ENCODE measurements at regions not wholly inside any gene's neighbourhood (a gene's known extent, or its start where the extent isn't known, plus 50 kb on each side); places are given as distances from the start of the nearest gene placed in this dataset.

DNA sequence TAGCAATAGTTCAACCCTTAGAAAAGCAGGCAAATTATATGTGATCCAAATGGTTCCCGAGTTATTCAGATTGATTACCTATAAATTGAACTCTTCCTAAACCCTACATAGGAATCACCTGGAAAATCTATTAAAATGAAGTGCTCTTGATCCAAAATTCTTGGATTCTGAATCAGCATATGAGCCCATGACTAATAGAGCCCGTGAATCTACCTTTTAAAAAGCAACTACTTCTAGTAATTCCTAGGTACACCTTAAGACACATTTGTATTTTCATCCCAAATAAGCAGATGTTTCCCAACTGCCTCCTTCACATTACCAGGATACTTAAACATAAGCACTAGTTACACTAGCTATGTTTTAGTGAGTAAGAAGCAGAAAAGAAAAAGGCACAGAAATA lies 1171.0 kb upstream of the GOT2 start:
- H3K4me1 ChIP-seq (ENCODE audit: control insufficient read depth in 2 of 3, insufficient read depth in 2 of 3, low read depth in 1 of 3, low read length in 3 of 3): no peaks in the 10 kb centered on the region
- H3K4me3 ChIP-seq (ENCODE audit: low read length in 3 of 3): no peak overlapping the region
- H3K27ac ChIP-seq (ENCODE audit: low read depth in 2 of 2, low read length in 2 of 2): no peak overlapping the region
- H3K27me3 ChIP-seq (ENCODE audit: control insufficient read depth, insufficient read depth, low read length): no peaks in the 10 kb centered on the region
- no peaks in the 10 kb centered on the region for H3K36me3 ChIP-seq (ENCODE audit: control insufficient read depth in 2 of 3, insufficient read depth in 3 of 3, low read length in 3 of 3)
- H3K9ac ChIP-seq (ENCODE audit: low read length in 3 of 3): no peak overlapping the region
- FAIRE-seq (no peak), DNase-seq (no peak)
- H3K9me3 ChIP-seq (ENCODE audit: control insufficient read depth in 2 of 3, insufficient read depth in 1 of 3, low read length in 3 of 3): no peaks in the 10 kb centered on the region
- intact Hi-C loops (cut with DNase I): no loop called here
- TF ChIP-seq, protein P1, sequence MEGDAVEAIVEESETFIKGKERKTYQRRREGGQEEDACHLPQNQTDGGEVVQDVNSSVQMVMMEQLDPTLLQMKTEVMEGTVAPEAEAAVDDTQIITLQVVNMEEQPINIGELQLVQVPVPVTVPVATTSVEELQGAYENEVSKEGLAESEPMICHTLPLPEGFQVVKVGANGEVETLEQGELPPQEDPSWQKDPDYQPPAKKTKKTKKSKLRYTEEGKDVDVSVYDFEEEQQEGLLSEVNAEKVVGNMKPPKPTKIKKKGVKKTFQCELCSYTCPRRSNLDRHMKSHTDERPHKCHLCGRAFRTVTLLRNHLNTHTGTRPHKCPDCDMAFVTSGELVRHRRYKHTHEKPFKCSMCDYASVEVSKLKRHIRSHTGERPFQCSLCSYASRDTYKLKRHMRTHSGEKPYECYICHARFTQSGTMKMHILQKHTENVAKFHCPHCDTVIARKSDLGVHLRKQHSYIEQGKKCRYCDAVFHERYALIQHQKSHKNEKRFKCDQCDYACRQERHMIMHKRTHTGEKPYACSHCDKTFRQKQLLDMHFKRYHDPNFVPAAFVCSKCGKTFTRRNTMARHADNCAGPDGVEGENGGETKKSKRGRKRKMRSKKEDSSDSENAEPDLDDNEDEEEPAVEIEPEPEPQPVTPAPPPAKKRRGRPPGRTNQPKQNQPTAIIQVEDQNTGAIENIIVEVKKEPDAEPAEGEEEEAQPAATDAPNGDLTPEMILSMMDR (IDR thresholded peaks at IDR 0.05; ENCODE audit: borderline replicate concordance, extremely low read depth, insufficient read depth): no peak

DNA sequence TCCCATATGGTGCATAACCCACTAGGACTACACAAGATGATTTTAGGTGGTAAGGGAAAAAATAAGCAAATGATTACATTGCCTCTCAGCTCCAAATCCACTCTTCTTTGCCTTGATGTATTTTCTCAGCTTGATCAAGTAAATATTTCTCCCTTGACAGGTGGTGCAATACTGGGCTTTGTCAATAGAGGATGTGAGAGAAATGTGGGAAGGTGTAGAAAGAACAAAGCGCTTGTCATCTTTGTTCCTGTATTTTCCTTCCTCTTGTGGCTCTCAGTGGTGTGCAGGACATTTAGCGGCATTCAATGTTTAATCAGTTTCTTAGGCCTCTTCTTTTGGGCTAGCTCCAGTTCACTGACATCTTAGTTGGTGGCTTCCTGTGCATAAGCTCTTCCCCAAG lies 1165.8 kb upstream of the GOT2 start:
- no peaks in the 10 kb centered on the region for H3K27me3 ChIP-seq (ENCODE audit: control insufficient read depth, insufficient read depth, low read length)
- intact Hi-C loops (cut with DNase I): no loop called here
- DNase-seq: no peak
- H3K9ac ChIP-seq (ENCODE audit: low read length in 3 of 3): no peak overlapping the region
- H3K27ac ChIP-seq (ENCODE audit: low read depth in 2 of 2, low read length in 2 of 2): no peak overlapping the region
- H3K4me3 ChIP-seq (ENCODE audit: low read length in 3 of 3): no peak overlapping the region
- no peak for FAIRE-seq
- H3K4me1 ChIP-seq (ENCODE audit: control insufficient read depth in 2 of 3, insufficient read depth in 2 of 3, low read depth in 1 of 3, low read length in 3 of 3): no peaks in the 10 kb centered on the region
- no peaks in the 10 kb centered on the region for H3K36me3 ChIP-seq (ENCODE audit: control insufficient read depth in 2 of 3, insufficient read depth in 3 of 3, low read length in 3 of 3)
- TF ChIP-seq, protein P1 (IDR thresholded peaks at IDR 0.05; ENCODE audit: borderline replicate concordance, extremely low read depth, insufficient read depth): no peak
- no peaks in the 10 kb centered on the region for H3K9me3 ChIP-seq (ENCODE audit: control insufficient read depth in 2 of 3, insufficient read depth in 1 of 3, low read length in 3 of 3)

DNA sequence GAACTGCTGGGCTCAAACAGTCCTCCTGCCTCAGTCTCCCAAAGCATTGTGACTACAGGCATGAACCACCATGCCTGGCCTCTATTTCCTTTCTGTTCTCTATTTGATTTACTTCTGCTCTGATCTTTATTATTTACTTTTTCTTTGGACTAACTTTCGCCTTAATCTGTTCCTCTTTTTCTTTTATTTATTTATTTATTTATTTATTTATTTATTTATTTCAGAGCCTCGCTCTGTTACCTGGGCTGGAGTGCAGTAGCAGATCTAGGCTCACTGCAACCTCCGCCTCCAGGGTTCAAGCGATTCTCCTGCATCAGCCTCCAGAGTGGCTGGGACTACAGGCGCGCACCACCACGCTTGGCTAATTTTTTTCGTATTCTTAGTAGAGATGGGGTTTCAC lies 1158.3 kb upstream of the GOT2 start:
- intact Hi-C loops (cut with DNase I): no loop called here
- Histone ChIP-seq H3K27ac (ENCODE audit: low read depth in 2 of 2, low read length in 2 of 2) (no peak overlapping the region), H3K27me3 (ENCODE audit: control insufficient read depth, insufficient read depth, low read length) (no peaks in the 10 kb centered on the region), H3K4me3 (ENCODE audit: low read length in 3 of 3) (no peak overlapping the region), H3K36me3 (ENCODE audit: control insufficient read depth in 2 of 3, insufficient read depth in 3 of 3, low read length in 3 of 3) (no peaks in the 10 kb centered on the region), H3K9ac (ENCODE audit: low read length in 3 of 3) (no peak overlapping the region), H3K9me3 (ENCODE audit: control insufficient read depth in 2 of 3, insufficient read depth in 1 of 3, low read length in 3 of 3) (no peaks in the 10 kb centered on the region), H3K4me1 (ENCODE audit: control insufficient read depth in 2 of 3, insufficient read depth in 2 of 3, low read depth in 1 of 3, low read length in 3 of 3) (no peaks in the 10 kb centered on the region)
- TF ChIP-seq, protein P1 (IDR thresholded peaks at IDR 0.05; ENCODE audit: borderline replicate concordance, extremely low read depth, insufficient read depth): no peak
- FAIRE-seq (no peak), DNase-seq (no peak)

DNA sequence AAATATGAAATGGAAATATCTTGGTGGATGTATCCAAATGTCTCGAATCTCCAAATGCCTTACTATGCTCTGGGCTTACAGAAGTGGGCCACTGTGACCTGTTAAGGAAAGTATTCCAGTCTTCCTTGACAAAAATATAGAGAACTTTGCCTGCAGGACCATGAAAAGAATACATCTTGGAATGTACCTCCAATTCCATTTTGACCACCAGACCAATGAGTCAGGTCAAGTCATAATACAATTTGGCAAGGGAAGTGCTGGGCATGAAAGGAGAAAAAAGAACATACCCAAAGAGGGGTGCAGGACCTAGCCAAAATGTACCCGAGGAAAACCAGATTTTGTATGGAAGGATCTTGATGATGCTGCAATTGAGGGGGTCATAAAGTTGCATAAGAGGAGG lies 1153.7 kb upstream of the GOT2 start:
- DNase-seq: no peak
- intact Hi-C loops (cut with DNase I): no loop called here
- no peak for FAIRE-seq
- H3K27ac ChIP-seq (ENCODE audit: low read depth in 2 of 2, low read length in 2 of 2): no peak overlapping the region
- H3K36me3 ChIP-seq (ENCODE audit: control insufficient read depth in 2 of 3, insufficient read depth in 3 of 3, low read length in 3 of 3): no peaks in the 10 kb centered on the region
- H3K9me3 ChIP-seq (ENCODE audit: control insufficient read depth in 2 of 3, insufficient read depth in 1 of 3, low read length in 3 of 3): no peaks in the 10 kb centered on the region
- no peak overlapping the region for H3K4me3 ChIP-seq (ENCODE audit: low read length in 3 of 3)
- no peaks in the 10 kb centered on the region for H3K27me3 ChIP-seq (ENCODE audit: control insufficient read depth, insufficient read depth, low read length)
- H3K9ac ChIP-seq (ENCODE audit: low read length in 3 of 3): no peak overlapping the region
- no peaks in the 10 kb centered on the region for H3K4me1 ChIP-seq (ENCODE audit: control insufficient read depth in 2 of 3, insufficient read depth in 2 of 3, low read depth in 1 of 3, low read length in 3 of 3)
- TF ChIP-seq, protein P1 (IDR thresholded peaks at IDR 0.05; ENCODE audit: borderline replicate concordance, extremely low read depth, insufficient read depth): no peak

All from kidney (tissue), 13 donors.